K562 (cell line): ENCODE measurements at regions not wholly inside any gene's neighbourhood (a gene's known extent, or its start where the extent isn't known, plus 50 kb on each side); places are given as distances from the start of the nearest gene placed in this dataset.
A peak's percentile ranks its signal among the peaks of the same experiment; 100 is the strongest.

Experiments used
- ATAC-seq: fragments of 200-7000 bp; cut with Tn5 transposase; 3 replicates; pipeline ENCODE4 v1.9.1; 2020; ENCODE audit warnings: moderate library complexity
- BruUV-seq: library from RNA; stranded (reverse); fragments of 400-500 nt; replicated peaks from 2 replicates; lab custom pipeline; 2021; lab: Mats Ljungman, UMichigan
- CTCF ChIA-PET: fragments of 300-600 bp; formaldehyde crosslinking; extraction: SDS; loops from one replicate; lab custom pipeline; 2021; ENCODE audit warnings: low intra/inter-chr PET ratio; lab: Yijun Ruan, JAX
- POLR2A ChIA-PET: fragments of 300-600, 350-650 bp; sonication (Branson Sonifier 250); formaldehyde crosslinking; extraction: SDS; loops from one replicate; lab custom pipeline; 2021; ENCODE audit warnings: antibody characterized with exemption, inconsistent platforms; lab: Yijun Ruan, JAX
- DNase-seq, 4 experiments: peaks; one replicate each; pipeline versions ENCODE4 v3.0.0 to v3.0.0-alpha.2; 2011 to 2018; ENCODE audit warnings: low spot score in 3 of 4, mixed read lengths in 3 of 4; ENCODE audit errors: extremely low read depth in 1 of 4
- FAIRE-seq: peaks from 2 replicates; lab custom pipeline; 2011; peaks lifted over from hg19 to GRCh38; lab: Jason Lieb, UNC
- H2AFZ ChIP-seq: 2 replicates; pipeline ENCODE4 v1.6.0; 2011; ENCODE audit warnings: low read depth, low read length, control low read depth, inconsistent platforms
- H3K27ac ChIP-seq: fragments of 200-600 bp; 3 replicates; pipeline ENCODE4 v1.8.0; 2011; ENCODE audit warnings: low read depth, mild to moderate bottlenecking, control low read depth, inconsistent platforms, low read length, moderate library complexity, mixed read lengths; ENCODE audit errors: extremely low read depth
- H3K27me3 ChIP-seq, 2 experiments: fragments of 300-600 bp in 1 of 2; 2 replicates in 1 of 2; 3 replicates in 1 of 2; pipeline versions ENCODE4 v1.6.0 to v1.8.0; 2011; ENCODE audit warnings: inconsistent platforms in 2 of 2, low read length in 2 of 2, mild to moderate bottlenecking in 1 of 2, mixed read lengths in 1 of 2, moderate library complexity in 1 of 2; ENCODE audit not compliant: control insufficient read depth in 2 of 2, insufficient read depth in 2 of 2
- H3K36me3 ChIP-seq: fragments of 300-600 bp; 3 replicates; pipeline ENCODE4 v1.8.0; 2011; ENCODE audit warnings: mild to moderate bottlenecking, low read length, inconsistent platforms; ENCODE audit not compliant: control insufficient read depth, insufficient read depth
- H3K4me1 ChIP-seq, 2 experiments: fragments of 200-600 bp in 1 of 2; replicated peaks in 1 of 2; 2 replicates in 1 of 2; 3 replicates in 1 of 2; pipeline versions ENCODE4 v1.5.1 to v1.8.0; 2011; ENCODE audit warnings: inconsistent platforms in 2 of 2, low read length in 2 of 2, mild to moderate bottlenecking in 1 of 2, mixed read lengths in 1 of 2, moderate library complexity in 1 of 2; ENCODE audit not compliant: control insufficient read depth in 2 of 2, insufficient read depth in 2 of 2
- H3K4me2 ChIP-seq: 2 replicates; pipeline ENCODE4 v1.6.1; 2011; ENCODE audit warnings: low read length, control low read depth, inconsistent platforms, mixed read lengths; ENCODE audit not compliant: insufficient read depth
- H3K4me3 ChIP-seq: fragments of 200-600 bp; sonication (generic), shearing (Covaris generic); 2 replicates; pipeline ENCODE4 v1.5.1; 2016; ENCODE audit warnings: control low read depth, inconsistent platforms
- H3K79me2 ChIP-seq: fragments of 200-600 bp; 3 replicates; pipeline ENCODE4 v1.8.0; 2011; ENCODE audit warnings: low read length, inconsistent platforms; ENCODE audit not compliant: control insufficient read depth, insufficient read depth
- H3K9ac ChIP-seq, 2 experiments: 2 replicates each; pipeline versions ENCODE4 v1.6.0 to v1.6.1; 2011; ENCODE audit warnings: low read depth in 2 of 2, low read length in 2 of 2, control low read depth in 1 of 2, inconsistent platforms in 1 of 2, mild to moderate bottlenecking in 1 of 2, mixed read lengths in 1 of 2; ENCODE audit not compliant: insufficient read depth in 1 of 2
- H3K9me1 ChIP-seq: one replicate; pipeline ENCODE4 v1.6.0; 2011; ENCODE audit warnings: inconsistent platforms, mild to moderate bottlenecking, low read length, moderate library complexity; ENCODE audit not compliant: control insufficient read depth, insufficient read depth
- H3K9me3 ChIP-seq: replicated peaks from 2 replicates; pipeline ENCODE4 v1.5.1; 2011; ENCODE audit warnings: low read depth, low read length, inconsistent platforms; ENCODE audit not compliant: control insufficient read depth, insufficient read depth
- H4K20me1 ChIP-seq: replicated peaks from 2 replicates; pipeline ENCODE4 v1.6.1; 2011; ENCODE audit warnings: low read length, inconsistent platforms, mixed read lengths; ENCODE audit not compliant: control insufficient read depth, insufficient read depth
- CTCF ChIP-seq, 3 experiments: IDR thresholded peaks in 2 of 3; conservative IDR thresholded peaks in 1 of 3; 2 replicates each; pipeline ENCODE4 v1.5.1; 2011 to 2012; ENCODE audit warnings: low read length in 3 of 3, mild to moderate bottlenecking in 3 of 3, control low read depth in 2 of 3, improper control_type of control experiment in 1 of 3, inconsistent platforms in 1 of 3, low read depth in 1 of 3, mixed read lengths in 1 of 3, moderate library complexity in 1 of 3; ENCODE audit not compliant: insufficient read depth in 2 of 3
- DIDO1 ChIP-seq: fragments of 450-650 bp; IDR thresholded peaks from 2 replicates; pipeline ENCODE4 v1.6.1; 2016; ENCODE audit warnings: low read depth, missing biosample characterization, missing genetic modification characterization
- KLF1 ChIP-seq: fragments of 450-650 bp; IDR thresholded peaks from 2 replicates; pipeline ENCODE4 v1.6.1; 2016; ENCODE audit warnings: missing genetic modification characterization, missing compliant biosample characterization
- MLX ChIP-seq, 2 experiments: fragments of 450-650 bp in 1 of 2; sonication (generic) in 1 of 2; formaldehyde crosslinking; conservative IDR thresholded peaks; 2 replicates each; pipeline versions ENCODE4 v1.4.0 to v1.8.1; 2020 to 2022; ENCODE audit warnings: mild to moderate bottlenecking in 1 of 2, missing genetic modification reagents in 1 of 2
- NFIX ChIP-seq: fragments of 250-450 bp; sonication (Bioruptor Pico); IDR thresholded peaks from 2 replicates; pipeline ENCODE4 v1.4.0; 2020; ENCODE audit warnings: low read depth, mild to moderate bottlenecking, moderate library complexity
- SMAD4 ChIP-seq: fragments of 250-450 bp; sonication (Bioruptor Pico); conservative IDR thresholded peaks from 2 replicates; pipeline ENCODE4 v1.8.0; 2021; ENCODE audit warnings: inconsistent platforms, mild to moderate bottlenecking, moderate library complexity
- U2AF2 ChIP-seq: fragments of 200-400 bp; formaldehyde crosslinking; optimal IDR thresholded peaks from 2 replicates; pipeline ENCODE3; 2017; ENCODE audit warnings: low read depth, mild to moderate bottlenecking, low read length
- XRCC4 ChIP-seq: IDR thresholded peaks from one replicate; pipeline ENCODE4 v1.6.1; 2011; ENCODE audit not compliant: insufficient read depth, insufficient read length; ENCODE audit errors: extremely low read depth
- ZNF511 ChIP-seq: sonication (generic); formaldehyde crosslinking; IDR thresholded peaks from 2 replicates; pipeline ENCODE4 v1.8.0; 2022; ENCODE audit warnings: mild to moderate bottlenecking, missing genetic modification reagents
- ZNF695 ChIP-seq: fragments of 450-650 bp; formaldehyde crosslinking; IDR thresholded peaks from 2 replicates; pipeline ENCODE4 v1.4.0; 2020; ENCODE audit warnings: mild to moderate bottlenecking, moderate library complexity
- WGBS: fragments of 100-300 bp; shearing (Covaris generic); methylation state at CpG from one replicate; pipeline ENCODE4 v1.1.6; 2016; ENCODE audit warnings: low coverage, mixed read lengths; ENCODE audit not compliant: insufficient coverage; ENCODE audit errors: missing lambda C conversion rate; 5-methylcytosine and 5-hydroxymethylcytosine counted together
- in situ Hi-C: fragments of 300-500 bp; cut with MboI; formaldehyde crosslinking; loops from 4 replicates; pipeline ENCODE4 v1.15.0; 2018; ENCODE audit warnings: inconsistent platforms, mixed read lengths
- intact Hi-C: fragments of 100-400 bp; cut with micrococcal nuclease; formaldehyde crosslinking; loops from 2 replicates; pipeline ENCODE4 v1.14.2; 2022

GRCh38 chr2:160918906-160919503 is 241.2 kb upstream of the TANK start:
- Histone ChIP-seq H3K4me2 (no peak overlapping the region), H3K9ac (no peak overlapping the region), H3K27me3 (no peaks in the 10 kb centered on the region), H3K9me1 (no peaks in the 10 kb centered on the region), H3K79me2 (no peaks in the 10 kb centered on the region), H2AFZ (no peak overlapping the region), H3K4me1 (no peaks in the 10 kb centered on the region), H3K36me3 (no peaks in the 10 kb centered on the region), H4K20me1 (no peaks in the 10 kb centered on the region), H3K9me3 (no peaks in the 10 kb centered on the region), H3K27ac (no peak overlapping the region), H3K4me3 (no peak overlapping the region)
- in situ Hi-C loops: no loop called here
- FAIRE-seq (no peak), ATAC-seq (peak; percentile 48; the same call in 1 of the 3 replicates), DNase-seq (peak in 3 of 4 experiments; percentile 9 to 19 (median 15))
- TF ChIP-seq CTCF (IDR thresholded peaks at IDR 0.05 in 2 of 3, conservative IDR thresholded peaks at IDR 0.05 in 1 of 3; ENCODE audit: insufficient read depth in 2 of 3, low read depth in 1 of 3, low read length in 3 of 3): peak in 2 of 3 experiments; percentile 6 to 41; a peak in 3 of 6 replicates
- no peak for TF ChIP-seq NFIX (CRISPR knock-in tag)
- ChIA-PET POLR2A (no interaction called here), CTCF (no interaction called here)
- no TSS peak for BruUV-seq
- intact Hi-C loops: no loop called here
- WGBS: 0% methylated on average over 4 of the region's 4 CpGs

GRCh38 chr2:160920061-160920460 is 240.2 kb upstream of the TANK start:
- H3K9ac ChIP-seq: no peak overlapping the region
- in situ Hi-C loops (no loop called here), intact Hi-C loops (no loop called here)
- H3K4me1 ChIP-seq: no peaks in the 10 kb centered on the region
- H3K27me3 ChIP-seq: no peaks in the 10 kb centered on the region
- DNase-seq (no peak), FAIRE-seq (no peak), ATAC-seq (no peak)
- no peaks in the 10 kb centered on the region for H3K9me3 ChIP-seq
- no peaks in the 10 kb centered on the region for H3K9me1 ChIP-seq
- CTCF ChIA-PET: interaction anchor here (0.6 kb wide), 1 partner anchor 9 kb away, joined by 3 read pairs; no protein-coding TSS in a partner anchor
- H3K4me3 ChIP-seq: no peak overlapping the region
- WGBS: 0% methylated on average over 1 of the region's 1 CpG
- POLR2A ChIA-PET: no interaction called here
- no peak overlapping the region for H3K4me2 ChIP-seq
- no peak overlapping the region for H2AFZ ChIP-seq
- BruUV-seq: no TSS peak
- H3K27ac ChIP-seq: no peak overlapping the region
- no peaks in the 10 kb centered on the region for H3K36me3 ChIP-seq
- no peaks in the 10 kb centered on the region for H4K20me1 ChIP-seq
- no peaks in the 10 kb centered on the region for H3K79me2 ChIP-seq
- TF ChIP-seq XRCC4 (no peak), SMAD4 (no peak), KLF1 (no peak), ZNF695 (CRISPR knock-in tag) (no peak), ZNF511 (CRISPR knock-in tag) (no peak), U2AF2 (no peak), MLX (CRISPR knock-in tag; conservative IDR thresholded peaks at IDR 0.05) (no peak), DIDO1 (tag) (no peak)
